OCI-LY7 (cell line): ENCODE measurements at regions not wholly inside any gene's neighbourhood (a gene's known extent, or its start where the extent isn't known, plus 50 kb on each side); places are given as distances from the start of the nearest gene placed in this dataset.
"Not testable (repeated sequence)": the region's sequence is repeated elsewhere in the genome, so short reads cannot be mapped to it uniquely, and the experiment has no call there.

Experiments used
- BruUV-seq: library from RNA; stranded (reverse); fragments of 400-500 nt; replicated peaks from 2 replicates; lab custom pipeline; 2021; lab: Mats Ljungman, UMichigan
- CTCF ChIA-PET: fragments of 300-600 bp; sonication (Branson Sonifier 250); formaldehyde crosslinking; loops from one replicate; lab custom pipeline; 2022; ENCODE audit warnings: antibody characterized with exemption; ENCODE audit not compliant: unreplicated experiment; lab: Charles Lee
- POLR2A ChIA-PET: fragments of 300-600 bp; sonication (Branson Sonifier 250); formaldehyde crosslinking; loops from one replicate; lab custom pipeline; 2022; ENCODE audit warnings: antibody characterized with exemption; lab: Charles Lee
- DNase-seq: peaks from one replicate; pipeline ENCODE4 v3.0.0-alpha.2; 2015; ENCODE audit warnings: low spot score
- H2AFZ ChIP-seq: fragments of 200-600 bp; sonication (generic), shearing (Covaris generic); 2 replicates; pipeline ENCODE4 v1.6.1; 2014; ENCODE audit warnings: mild to moderate bottlenecking, antibody characterized with exemption, low read length, moderate library complexity
- H3K27ac ChIP-seq: fragments of 200-600 bp; sonication (generic); 2 replicates; pipeline ENCODE4 v1.5.1; 2014; ENCODE audit warnings: mixed run types, low read depth, mild to moderate bottlenecking, moderate library complexity, low read length, inconsistent platforms; ENCODE audit not compliant: poor library complexity, severe bottlenecking
- H3K36me3 ChIP-seq: fragments of 200-600 bp; sonication (generic); 2 replicates; pipeline ENCODE4 v1.6.1; 2014; ENCODE audit warnings: mild to moderate bottlenecking, antibody characterized with exemption, low read length, moderate library complexity, mixed read lengths; ENCODE audit not compliant: insufficient read depth
- H3K4me1 ChIP-seq: fragments of 200-600 bp; sonication (generic); 2 replicates; pipeline ENCODE4 v1.5.1; 2014; ENCODE audit warnings: mild to moderate bottlenecking, low read length; ENCODE audit not compliant: insufficient read depth, poor library complexity, severe bottlenecking
- H3K4me2 ChIP-seq: fragments of 200-600 bp; sonication (generic); 2 replicates; pipeline ENCODE4 v1.6.1; 2014; ENCODE audit warnings: mild to moderate bottlenecking, low read length
- H3K4me3 ChIP-seq: fragments of 200-600 bp; sonication (generic); 2 replicates; pipeline ENCODE4 v1.5.1; 2014; ENCODE audit warnings: mild to moderate bottlenecking, low read depth, low read length; ENCODE audit not compliant: poor library complexity, severe bottlenecking
- H3K79me2 ChIP-seq: fragments of 200-600 bp; sonication (generic); 2 replicates; pipeline ENCODE4 v1.6.1; 2016; ENCODE audit warnings: low read depth, mild to moderate bottlenecking, low read length, moderate library complexity, mixed read lengths; ENCODE audit not compliant: insufficient read depth
- H3K9me2 ChIP-seq: fragments of 200-600 bp; sonication (generic); 2 replicates; pipeline ENCODE4 v1.6.1; 2016; ENCODE audit warnings: mild to moderate bottlenecking, low read length, mixed read lengths; ENCODE audit not compliant: insufficient read depth
- H3K9me3 ChIP-seq: fragments of 200-600 bp; sonication (generic); 2 replicates; pipeline ENCODE4 v1.6.1; 2014; ENCODE audit warnings: mild to moderate bottlenecking, mixed run types, low read length, mixed read lengths
- H4K20me1 ChIP-seq: fragments of 200-600 bp; sonication (generic); 2 replicates; pipeline ENCODE4 v1.6.1; 2014; ENCODE audit warnings: mild to moderate bottlenecking, antibody characterized with exemption, low read length, moderate library complexity, mixed read lengths; ENCODE audit not compliant: insufficient read depth
- CTCF ChIP-seq: fragments of 200-600 bp; sonication (generic); conservative IDR thresholded peaks from 2 replicates; pipeline ENCODE4 v1.5.1; 2014; ENCODE audit warnings: mild to moderate bottlenecking, antibody characterized with exemption, low read length, moderate library complexity, mixed read lengths
- EZH2phosphoT487 ChIP-seq: fragments of 200-600 bp; sonication (generic); IDR thresholded peaks from 2 replicates; pipeline ENCODE4 v1.6.1; 2018; ENCODE audit warnings: low read depth, borderline replicate concordance, mild to moderate bottlenecking, mixed run types, antibody characterized with exemption, low read length, moderate library complexity, mixed read lengths
- intact Hi-C: fragments of 100-400 bp; cut with micrococcal nuclease; formaldehyde crosslinking; loops from one replicate; pipeline ENCODE4 v1.10.0; 2022; ENCODE audit not compliant: unreplicated experiment

- no peak for TF ChIP-seq CTCF
- TF ChIP-seq EZH2phosphoT487, result no peak
- CTCF ChIA-PET, result no interaction called here
- Histone ChIP-seq H3K36me3 (no peaks in the 10 kb centered on the region), H3K4me1 (peaks cover 35% of the 10 kb centered on the region), H3K9me2 (no peaks in the 10 kb centered on the region), H3K27ac (peak overlapping the region; percentile 17), H4K20me1 (no peaks in the 10 kb centered on the region), H2AFZ (peak overlapping the region; percentile 96), H3K4me3 (peak overlapping the region; percentile 56), H3K79me2 (no peaks in the 10 kb centered on the region), H3K9me3 (0 out of 2 replicates have a peak, but pooled peaks cover 9% of the 10 kb centered on the region), H3K4me2 (peak overlapping the region; percentile 62)
- intact Hi-C loops, result no loop called here
- DNase-seq, result peak; percentile 76
- no TSS peak for BruUV-seq
- POLR2A ChIA-PET, result interaction anchor here (0.8 to 1.0 kb wide), 2 partner anchors 16 to 52 kb away, joined by 3 read pairs; no protein-coding TSS in a partner anchor
Measured at GRCh38 chr1:148388260-148389026, 94.7 kb downstream of the PPIAL4G start.

- H3K79me2 ChIP-seq, CTCF ChIA-PET, H3K9me3 ChIP-seq, intact Hi-C loops, DNase-seq, H3K9me2 ChIP-seq, POLR2A ChIA-PET, H3K4me3 ChIP-seq, H3K36me3 ChIP-seq, H4K20me1 ChIP-seq, BruUV-seq: not testable (repeated sequence)
- H2AFZ ChIP-seq, result peak overlapping the region; percentile 96; the same call in 1 of the 2 replicates
- H3K4me1 ChIP-seq, result peaks cover 35% of the 10 kb centered on the region
- H3K4me2 ChIP-seq, result peak overlapping the region; percentile 62; the same call in 1 of the 2 replicates
- H3K27ac ChIP-seq, result peak overlapping the region; percentile 17
Measured at GRCh38 chr1:148387949-148388259, 95.2 kb downstream of the PPIAL4G start.

- H3K4me1 ChIP-seq, result peaks cover 29% of the 10 kb centered on the region
- H3K9me2 ChIP-seq, H2AFZ ChIP-seq, H3K27ac ChIP-seq, intact Hi-C loops, H3K36me3 ChIP-seq, H3K9me3 ChIP-seq, BruUV-seq, H3K4me3 ChIP-seq, POLR2A ChIA-PET, H3K79me2 ChIP-seq, DNase-seq, CTCF ChIA-PET, H4K20me1 ChIP-seq, H3K4me2 ChIP-seq: not testable (repeated sequence)
Measured at GRCh38 chr1:148387122-148387948, 95.8 kb downstream of the PPIAL4G start.
